ENCODE measurements at regions not wholly inside any gene's neighbourhood (a gene's known extent, or its start where the extent isn't known, plus 50 kb on each side); places are given as distances from the start of the nearest gene placed in this dataset.

- Histone ChIP-seq H3K79me2 (ENCODE audit: control insufficient read depth, insufficient read depth, low read length) (no peaks in the 10 kb centered on the region), H3K27ac (ENCODE audit: extremely low read depth, low read depth, low read length) (no peak overlapping the region), H3K9me1 (ENCODE audit: control insufficient read depth, insufficient read depth, low read length) (no peaks in the 10 kb centered on the region), H3K4me1 (replicated peaks in 1 of 2; ENCODE audit: control insufficient read depth in 2 of 2, insufficient read depth in 2 of 2, low read length in 2 of 2) (no peaks in the 10 kb centered on the region), H3K27me3 (ENCODE audit: control insufficient read depth in 2 of 2, insufficient read depth in 2 of 2, low read length in 2 of 2) (no peaks in the 10 kb centered on the region), H3K4me3 (no peak overlapping the region), H3K9ac (ENCODE audit: insufficient read depth in 1 of 2, low read depth in 2 of 2, low read length in 2 of 2) (no peak overlapping the region), H3K36me3 (ENCODE audit: control insufficient read depth, insufficient read depth, low read length) (no peaks in the 10 kb centered on the region), H3K4me2 (ENCODE audit: insufficient read depth, low read length) (no peak overlapping the region), H2AFZ (ENCODE audit: low read depth, low read length) (no peak overlapping the region), H3K9me3 (replicated peaks; ENCODE audit: control insufficient read depth, insufficient read depth, low read depth, low read length) (no peaks in the 10 kb centered on the region), H4K20me1 (replicated peaks; ENCODE audit: control insufficient read depth, insufficient read depth, low read length) (no peaks in the 10 kb centered on the region)
- no peak for FAIRE-seq
- ATAC-seq, result no peak
- POLR2A ChIA-PET, result no interaction called here
- BruUV-seq (replicated peaks), result no TSS peak
- in situ Hi-C loops (cut with MboI), result no loop called here
- intact Hi-C loops (cut with micrococcal nuclease), result no loop called here
- DNase-seq (ENCODE audit: extremely low read depth in 1 of 4, low spot score in 3 of 4), result no peak
- CTCF ChIA-PET (ENCODE audit: low intra/inter-chr PET ratio), result no interaction called here
- 7% methylated on average over 3 of the region's 3 CpGs for WGBS (ENCODE audit: insufficient coverage, low coverage, missing lambda C conversion rate)
- TF ChIP-seq, protein P1, sequence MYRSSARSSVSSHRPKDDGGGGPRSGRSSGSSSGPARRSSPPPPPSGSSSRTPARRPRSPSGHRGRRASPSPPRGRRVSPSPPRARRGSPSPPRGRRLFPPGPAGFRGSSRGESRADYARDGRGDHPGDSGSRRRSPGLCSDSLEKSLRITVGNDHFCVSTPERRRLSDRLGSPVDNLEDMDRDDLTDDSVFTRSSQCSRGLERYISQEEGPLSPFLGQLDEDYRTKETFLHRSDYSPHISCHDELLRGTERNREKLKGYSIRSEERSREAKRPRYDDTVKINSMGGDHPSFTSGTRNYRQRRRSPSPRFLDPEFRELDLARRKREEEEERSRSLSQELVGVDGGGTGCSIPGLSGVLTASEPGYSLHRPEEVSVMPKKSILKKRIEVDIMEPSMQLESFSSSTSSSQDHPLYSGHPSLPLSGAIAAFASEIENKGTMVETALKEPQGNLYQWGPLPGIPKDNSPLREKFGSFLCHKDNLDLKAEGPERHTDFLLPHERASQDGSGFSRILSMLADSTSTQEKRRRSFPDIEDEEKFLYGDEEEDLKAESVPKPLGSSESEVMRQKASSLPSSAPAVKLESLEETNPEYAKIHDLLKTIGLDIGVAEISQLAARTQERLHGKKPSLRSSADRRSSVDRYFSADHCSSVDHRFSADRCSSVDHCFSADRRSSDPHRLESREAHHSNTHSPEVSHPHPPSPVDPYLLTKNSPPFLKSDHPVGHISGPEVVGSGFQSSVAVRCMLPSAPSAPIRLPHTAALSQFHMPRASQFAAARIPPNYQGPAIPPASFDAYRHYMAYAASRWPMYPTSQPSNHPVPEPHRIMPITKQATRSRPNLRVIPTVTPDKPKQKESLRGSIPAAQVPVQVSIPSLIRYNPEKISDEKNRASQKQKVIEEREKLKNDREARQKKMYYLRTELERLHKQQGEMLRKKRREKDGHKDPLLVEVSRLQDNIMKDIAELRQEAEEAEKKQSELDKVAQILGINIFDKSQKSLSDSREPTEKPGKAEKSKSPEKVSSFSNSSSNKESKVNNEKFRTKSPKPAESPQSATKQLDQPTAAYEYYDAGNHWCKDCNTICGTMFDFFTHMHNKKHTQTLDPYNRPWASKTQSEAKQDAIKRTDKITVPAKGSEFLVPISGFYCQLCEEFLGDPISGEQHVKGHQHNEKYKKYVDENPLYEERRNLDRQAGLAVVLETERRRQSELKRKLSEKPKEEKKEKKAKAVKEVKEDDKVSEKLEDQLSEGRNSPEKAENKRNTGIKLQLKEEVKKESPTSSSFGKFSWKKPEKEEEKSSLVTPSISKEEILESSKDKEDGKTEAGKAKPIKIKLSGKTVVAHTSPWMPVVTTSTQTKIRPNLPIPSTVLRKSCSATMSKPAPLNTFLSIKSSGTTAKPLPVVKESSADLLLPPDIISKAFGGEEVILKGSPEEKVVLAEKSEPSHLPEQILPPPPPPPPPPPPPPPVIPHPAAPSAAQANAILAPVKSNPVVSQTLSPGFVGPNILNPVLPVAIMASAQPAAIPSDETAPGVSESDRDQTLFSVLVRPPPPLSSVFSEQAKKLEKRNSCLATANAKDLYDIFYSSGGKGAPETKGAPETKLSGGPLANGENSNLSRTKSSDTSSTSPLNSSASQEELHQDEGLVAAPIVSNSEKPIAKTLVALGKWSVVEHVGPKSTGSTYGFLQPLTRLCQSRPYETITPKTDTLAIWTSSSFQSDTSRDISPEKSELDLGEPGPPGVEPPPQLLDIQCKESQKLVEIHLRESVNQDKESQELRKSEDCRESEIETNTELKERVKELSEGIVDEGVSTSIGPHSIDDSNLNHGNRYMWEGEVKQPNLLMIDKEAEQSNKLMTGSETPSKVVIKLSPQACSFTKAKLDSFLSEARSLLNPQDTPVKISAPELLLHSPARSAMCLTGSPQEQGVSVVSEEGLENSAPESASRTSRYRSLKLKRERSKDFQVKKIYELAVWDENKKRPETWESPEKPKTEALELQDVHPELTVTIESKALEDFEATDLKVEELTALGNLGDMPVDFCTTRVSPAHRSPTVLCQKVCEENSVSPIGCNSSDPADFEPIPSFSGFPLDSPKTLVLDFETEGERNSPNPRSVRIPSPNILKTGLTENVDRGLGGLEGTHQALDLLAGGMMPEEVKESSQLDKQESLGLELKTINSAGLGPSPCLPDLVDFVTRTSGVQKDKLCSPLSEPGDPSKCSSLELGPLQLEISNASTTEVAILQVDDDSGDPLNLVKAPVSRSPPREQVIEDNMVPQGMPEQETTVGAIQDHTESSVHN (IDR thresholded peaks at IDR 0.05; ENCODE audit: borderline replicate concordance in 1 of 2, low read depth in 1 of 2), result no peak
- TF ChIP-seq ZNF121 (CRISPR knock-in tag; conservative IDR thresholded peaks at IDR 0.05) (no peak), CBX1 (IDR thresholded peaks at IDR 0.05; ENCODE audit: low read depth) (no peak), NFXL1 (CRISPR knock-in tag; IDR thresholded peaks at IDR 0.05) (no peak), ZKSCAN8 (CRISPR knock-in tag; IDR thresholded peaks at IDR 0.05) (no peak), ZNF12 (CRISPR knock-in tag; IDR thresholded peaks at IDR 0.05) (no peak), TAF15 (IDR thresholded peaks at IDR 0.05; ENCODE audit: low read depth, low read length) (no peak), EP400 (IDR thresholded peaks at IDR 0.05) (no peak), NFYB (IDR thresholded peaks at IDR 0.05; ENCODE audit: extremely low read depth, insufficient read length) (no peak), PRDM10 (IDR thresholded peaks at IDR 0.05; ENCODE audit: partially characterized antibody) (no peak)
- TF ChIP-seq, protein P2, sequence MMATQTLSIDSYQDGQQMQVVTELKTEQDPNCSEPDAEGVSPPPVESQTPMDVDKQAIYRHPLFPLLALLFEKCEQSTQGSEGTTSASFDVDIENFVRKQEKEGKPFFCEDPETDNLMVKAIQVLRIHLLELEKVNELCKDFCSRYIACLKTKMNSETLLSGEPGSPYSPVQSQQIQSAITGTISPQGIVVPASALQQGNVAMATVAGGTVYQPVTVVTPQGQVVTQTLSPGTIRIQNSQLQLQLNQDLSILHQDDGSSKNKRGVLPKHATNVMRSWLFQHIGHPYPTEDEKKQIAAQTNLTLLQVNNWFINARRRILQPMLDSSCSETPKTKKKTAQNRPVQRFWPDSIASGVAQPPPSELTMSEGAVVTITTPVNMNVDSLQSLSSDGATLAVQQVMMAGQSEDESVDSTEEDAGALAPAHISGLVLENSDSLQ (IDR thresholded peaks at IDR 0.05), result no peak
Observed at GRCh38 chr14:44756554-44756953, 205.2 kb downstream of the KLHL28 start.

All from K562 (cell line).